ENCODE measurements at regions not wholly inside any gene's neighbourhood (a gene's known extent, or its start where the extent isn't known, plus 50 kb on each side); places are given as distances from the start of the nearest gene placed in this dataset.
A peak's percentile ranks its signal among the peaks of the same experiment; 100 is the strongest.

DNA sequence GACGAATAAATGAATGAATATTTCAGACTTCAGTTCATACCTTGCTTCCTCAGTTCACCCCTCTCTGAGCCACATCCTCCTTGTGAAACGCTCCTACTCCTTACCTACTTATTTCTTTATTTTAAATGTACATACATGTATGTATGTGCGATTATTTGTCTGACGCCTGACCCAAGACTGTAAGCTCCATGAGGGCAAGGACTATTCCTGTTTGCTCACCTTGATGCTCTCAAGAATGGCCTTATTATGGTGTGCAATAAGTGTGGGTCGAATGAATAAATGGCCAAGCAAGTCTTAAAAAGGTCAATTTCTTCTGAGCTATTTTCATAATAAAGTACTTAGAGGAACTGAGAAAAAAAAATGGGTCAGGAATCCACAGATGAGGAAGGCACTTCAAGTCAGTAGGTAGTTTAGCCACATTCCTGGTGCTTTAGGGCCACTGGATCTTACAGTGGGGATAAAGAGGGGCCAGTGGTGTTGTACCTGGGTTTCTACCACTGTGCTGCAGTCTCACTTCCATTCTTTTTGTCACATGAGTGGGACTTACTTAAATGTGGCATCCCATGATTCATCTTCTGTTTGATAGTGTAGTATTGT, 74.7 kb downstream of the SDC1 start:
- FAIRE-seq, result no peak
- no peak for DNase-seq (ENCODE audit: low spot score)

DNA sequence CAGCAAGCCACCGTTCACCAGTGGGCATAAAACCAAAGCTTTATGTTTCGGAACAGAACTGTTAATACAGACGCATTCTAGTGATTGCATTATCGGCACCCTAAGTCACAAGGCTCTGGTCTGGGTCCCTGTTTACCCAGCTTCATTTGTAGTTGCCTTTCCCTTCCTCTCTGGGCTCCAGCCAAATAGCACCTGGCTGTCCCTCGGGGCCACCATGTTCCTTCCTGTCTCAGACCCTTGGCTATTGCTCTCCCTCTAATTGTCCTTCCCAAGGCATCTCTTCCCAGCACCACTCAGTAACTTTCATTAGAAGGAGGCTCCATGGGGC, 75.3 kb downstream of the SDC1 start:
- DNase-seq (ENCODE audit: low spot score) (no peak), FAIRE-seq (no peak)

DNA sequence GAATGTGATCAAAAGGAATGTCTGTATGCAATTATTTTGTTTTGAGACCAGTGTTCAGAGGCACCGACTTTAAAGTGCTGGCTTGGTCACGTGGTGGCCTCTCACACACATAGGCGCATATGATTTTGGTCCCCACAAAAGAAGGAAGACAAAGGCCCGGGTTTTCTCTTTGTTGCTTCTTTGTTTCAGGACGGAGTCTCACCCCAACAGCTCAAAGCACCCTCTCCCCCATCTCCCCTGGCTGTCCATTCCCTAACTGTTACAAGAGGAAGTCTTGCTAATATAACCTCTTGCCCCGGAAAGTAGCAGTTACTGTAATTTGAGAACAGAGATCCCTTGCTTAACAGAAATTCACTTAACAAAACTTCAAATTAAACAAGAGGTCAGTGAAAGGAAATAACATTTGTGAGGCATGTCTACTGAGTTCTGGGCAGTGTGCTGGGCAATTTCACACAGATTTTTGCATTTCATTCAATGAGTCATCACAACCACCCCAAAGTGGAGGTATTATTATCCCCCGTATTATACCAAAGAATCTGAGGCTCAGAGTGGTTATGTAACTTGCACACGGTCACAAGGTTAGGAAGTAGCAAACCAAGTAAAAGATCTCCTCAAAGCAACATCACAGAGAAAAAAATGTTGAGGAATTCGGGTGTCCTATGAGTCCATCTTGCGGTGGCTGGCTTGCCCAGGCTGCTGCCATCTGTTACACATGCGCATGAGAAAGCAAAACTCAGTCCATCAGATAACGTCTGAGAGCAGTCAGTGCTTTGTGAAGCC, 75.8 kb downstream of the SDC1 start:
- FAIRE-seq (no peak), DNase-seq (ENCODE audit: low spot score) (no peak)

DNA sequence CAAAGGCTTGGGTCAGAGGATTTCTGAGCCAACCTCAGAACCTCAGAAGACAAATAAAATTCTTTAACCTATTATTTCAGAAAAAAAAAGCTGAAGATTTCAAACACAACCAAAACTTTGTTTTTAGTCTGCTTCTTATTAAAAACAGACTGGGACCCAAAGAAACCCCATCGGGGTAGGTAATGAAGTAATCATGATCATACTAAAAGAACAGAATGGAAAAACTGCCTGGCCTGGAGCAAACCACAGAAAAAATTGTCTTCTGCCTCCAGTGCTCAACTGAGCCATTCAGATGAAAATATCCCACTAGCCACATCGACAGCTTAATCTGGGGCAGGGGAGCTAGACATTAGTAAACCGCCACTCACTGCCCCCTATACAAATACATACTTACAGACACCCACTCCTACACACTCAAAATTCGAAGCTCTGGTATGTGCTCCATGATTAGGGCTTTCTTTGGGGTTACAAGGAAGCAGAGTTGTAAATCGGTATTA, 76.5 kb downstream of the SDC1 start:
- no peak for FAIRE-seq
- DNase-seq (ENCODE audit: low spot score), result no peak

DNA sequence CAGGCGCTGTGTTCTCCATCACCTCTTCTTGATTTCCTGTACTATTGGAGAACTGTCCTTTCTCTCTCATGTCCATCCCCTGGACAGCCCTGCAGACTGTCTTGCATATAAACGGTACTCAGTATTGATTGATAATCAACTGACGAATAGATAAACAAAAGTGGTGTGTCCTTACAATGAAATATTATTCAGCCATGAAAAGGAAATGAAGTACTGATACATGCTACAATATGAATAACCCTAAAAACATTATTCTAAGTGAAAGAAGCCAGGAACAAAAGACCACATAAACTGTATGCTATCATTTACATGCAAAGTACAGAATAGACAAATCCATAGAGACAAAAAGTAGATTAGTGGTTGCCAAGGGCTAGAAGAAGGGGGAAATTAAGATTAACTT, 77.6 kb downstream of the SDC1 start:
- FAIRE-seq (no peak), DNase-seq (ENCODE audit: low spot score) (no peak)

DNA sequence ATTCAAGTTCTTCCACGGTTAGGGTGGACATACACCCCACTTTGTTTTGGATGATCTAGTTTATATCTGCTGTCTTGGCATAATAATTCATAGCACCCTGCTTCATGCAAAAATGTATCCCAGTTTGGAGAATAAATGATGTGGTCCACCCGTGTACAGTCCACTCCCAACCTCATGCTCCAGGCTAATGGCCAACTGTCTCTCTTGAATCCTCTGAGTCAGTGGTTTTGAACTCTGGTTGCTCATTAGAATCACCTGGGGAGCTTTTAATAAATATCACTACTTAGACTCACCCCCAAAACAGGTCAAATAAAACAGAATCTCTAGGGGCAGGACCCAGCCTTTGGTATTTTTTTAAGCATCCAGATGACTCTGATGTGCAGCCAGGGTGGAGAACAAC, 78.5 kb downstream of the SDC1 start:
- FAIRE-seq, result no peak
- no peak for DNase-seq (ENCODE audit: low spot score)

DNA sequence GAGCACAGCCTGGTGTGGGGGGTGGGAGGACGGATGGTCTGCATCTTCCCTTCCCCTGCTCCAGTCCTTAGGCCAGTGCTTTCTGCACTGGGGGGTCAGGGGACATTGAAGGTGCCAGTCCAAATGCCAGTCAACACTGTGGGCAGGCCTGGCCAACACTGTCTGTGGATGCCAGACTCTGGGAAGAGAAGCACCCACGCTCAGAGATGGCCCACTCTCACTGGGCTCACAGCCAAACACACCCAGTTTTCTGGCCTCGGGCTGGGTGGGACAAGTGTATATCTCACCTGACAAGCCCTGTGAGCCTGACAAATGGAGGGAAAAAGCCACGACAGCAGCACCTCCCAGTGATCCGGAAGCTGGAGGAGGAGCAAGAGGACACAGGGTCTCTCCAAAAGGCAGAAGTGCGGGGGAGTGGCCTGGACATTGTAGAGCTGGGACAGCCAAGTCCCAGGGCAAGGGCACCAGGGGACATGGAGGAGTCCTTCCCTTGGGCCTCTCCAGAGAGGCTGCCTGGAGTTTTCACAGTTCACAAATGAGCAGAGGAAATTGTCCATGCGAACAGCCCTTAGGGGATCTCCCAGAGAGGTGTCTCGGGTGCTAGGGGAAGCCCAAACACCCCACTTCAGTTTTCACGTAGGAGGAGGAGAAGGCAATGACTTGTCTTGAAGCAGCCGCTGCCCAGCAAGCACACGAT, 79.3 kb downstream of the SDC1 start:
- no peak for DNase-seq (ENCODE audit: low spot score)
- FAIRE-seq, result no peak

DNA sequence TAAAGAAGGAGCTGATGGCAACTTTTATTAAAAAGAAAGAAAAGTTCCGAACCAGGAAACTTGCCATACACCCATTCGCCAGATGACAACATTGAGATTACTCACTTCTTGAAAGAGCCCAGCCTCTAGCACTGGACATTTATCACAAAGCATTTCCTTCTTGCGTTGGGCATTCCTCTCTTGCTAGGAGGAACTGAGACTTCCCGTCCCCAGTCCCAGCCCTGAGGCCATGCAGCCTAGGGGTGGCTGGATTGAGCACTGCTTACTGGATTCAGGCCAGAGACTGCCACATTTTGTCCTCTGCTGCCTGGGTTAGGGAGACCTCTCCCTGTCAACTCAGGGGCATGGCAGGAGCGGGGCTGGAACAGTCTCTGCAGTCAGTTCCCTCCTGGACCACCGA, 80.1 kb downstream of the SDC1 start:
- no peak for FAIRE-seq

DNA sequence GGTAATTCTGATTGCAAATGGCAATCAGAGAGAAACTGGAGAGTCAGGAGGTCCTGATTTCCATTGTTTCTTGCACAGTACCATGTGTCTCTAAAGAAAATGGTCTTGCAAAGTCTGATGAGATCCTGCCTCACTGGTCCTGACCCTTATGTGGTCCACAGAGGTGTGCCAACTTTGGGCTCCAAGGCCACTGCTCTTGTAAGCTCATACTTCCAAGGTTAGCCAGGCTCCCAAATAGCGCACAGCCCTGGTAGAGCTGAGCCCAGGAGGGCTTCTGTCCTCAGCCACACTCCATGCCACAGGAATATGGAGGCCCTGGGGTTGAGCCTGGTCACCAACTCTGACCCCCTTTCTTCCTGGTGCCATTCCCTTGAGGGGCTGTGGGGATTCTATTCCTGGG, 80.7 kb downstream of the SDC1 start:
- FAIRE-seq (no peak), DNase-seq (ENCODE audit: low spot score) (no peak)

More for the DNA sequence above, 80.1 kb downstream of the SDC1 start:
- no peak for DNase-seq (ENCODE audit: low spot score)

DNA sequence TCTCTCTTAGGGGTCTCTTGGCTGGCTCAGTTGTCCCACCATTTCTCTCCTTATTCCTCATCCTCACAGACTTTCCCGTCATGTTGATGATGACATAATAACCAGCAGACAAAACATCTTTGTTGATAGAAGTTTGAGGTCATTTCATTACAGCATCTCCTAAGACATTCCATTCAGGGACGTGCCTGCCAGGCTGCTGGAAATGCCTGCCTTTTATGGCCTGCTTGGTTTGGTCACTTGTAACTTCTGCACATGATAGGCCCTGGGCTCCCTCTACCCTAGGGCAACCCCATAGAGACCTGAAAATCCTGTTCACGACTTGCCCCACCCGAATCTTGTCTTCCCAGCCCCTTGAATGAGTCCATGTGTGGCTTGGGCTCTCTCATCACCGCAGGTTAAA, 81.7 kb downstream of the SDC1 start:
- FAIRE-seq (no peak), DNase-seq (ENCODE audit: low spot score) (no peak)

DNA sequence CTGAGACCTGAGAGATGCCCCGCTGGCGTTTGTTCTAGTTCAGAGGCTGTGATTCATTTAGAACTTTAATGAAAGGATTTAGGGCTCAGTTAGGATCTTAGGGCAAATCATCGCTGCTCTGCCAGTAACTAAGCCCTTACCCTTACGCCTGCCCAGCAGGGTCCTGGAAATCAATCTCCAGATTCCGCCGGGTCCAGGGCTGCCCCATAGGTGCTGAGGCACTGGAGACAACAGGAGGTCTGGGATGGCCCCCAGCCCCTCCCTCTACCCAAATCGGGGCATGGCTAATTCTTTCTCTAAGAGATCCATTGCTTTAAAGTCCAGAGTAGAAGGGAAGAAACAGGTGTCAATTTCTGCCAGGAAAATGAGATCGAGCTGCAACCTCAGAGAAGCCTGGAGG, 83.1 kb downstream of the SDC1 start:
- no peak for FAIRE-seq
- no peak for DNase-seq (ENCODE audit: low spot score)

DNA sequence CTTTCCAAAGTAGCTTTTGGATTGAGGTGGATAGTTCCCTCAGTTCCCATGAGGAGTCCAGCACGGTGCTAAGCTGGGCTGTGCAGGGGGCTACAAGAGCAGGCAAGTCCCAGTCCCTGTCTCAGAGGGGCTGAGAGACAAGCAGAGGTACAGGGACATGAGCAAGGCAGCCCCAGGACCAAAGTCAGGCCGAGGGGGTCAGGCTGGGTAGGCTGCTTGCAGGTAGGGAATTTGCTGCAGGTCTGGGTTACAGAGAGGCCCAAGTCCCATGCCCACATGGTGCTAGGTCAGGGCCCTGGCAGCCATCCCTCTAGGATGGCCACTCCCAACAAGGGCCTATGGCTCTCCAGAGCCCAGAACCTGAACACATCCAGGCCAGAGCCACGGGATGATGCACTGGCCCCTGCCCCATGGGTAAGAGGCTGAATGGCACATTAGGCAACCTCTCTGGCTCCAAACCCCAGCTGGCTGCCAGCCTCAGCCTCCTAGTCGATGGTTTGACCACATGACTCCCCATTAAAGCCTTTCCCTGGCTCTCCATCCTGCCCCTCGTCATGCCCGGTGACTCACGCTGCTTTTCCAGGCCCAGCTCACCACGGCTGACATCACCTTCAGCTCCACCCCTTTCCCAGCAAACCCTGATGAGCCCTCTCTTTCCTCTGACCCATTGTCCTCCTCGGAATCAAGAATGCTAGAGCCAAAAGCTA, 83.7 kb downstream of the SDC1 start:
- FAIRE-seq (peak; percentile 62), DNase-seq (ENCODE audit: low spot score) (peak; percentile 95)

DNA sequence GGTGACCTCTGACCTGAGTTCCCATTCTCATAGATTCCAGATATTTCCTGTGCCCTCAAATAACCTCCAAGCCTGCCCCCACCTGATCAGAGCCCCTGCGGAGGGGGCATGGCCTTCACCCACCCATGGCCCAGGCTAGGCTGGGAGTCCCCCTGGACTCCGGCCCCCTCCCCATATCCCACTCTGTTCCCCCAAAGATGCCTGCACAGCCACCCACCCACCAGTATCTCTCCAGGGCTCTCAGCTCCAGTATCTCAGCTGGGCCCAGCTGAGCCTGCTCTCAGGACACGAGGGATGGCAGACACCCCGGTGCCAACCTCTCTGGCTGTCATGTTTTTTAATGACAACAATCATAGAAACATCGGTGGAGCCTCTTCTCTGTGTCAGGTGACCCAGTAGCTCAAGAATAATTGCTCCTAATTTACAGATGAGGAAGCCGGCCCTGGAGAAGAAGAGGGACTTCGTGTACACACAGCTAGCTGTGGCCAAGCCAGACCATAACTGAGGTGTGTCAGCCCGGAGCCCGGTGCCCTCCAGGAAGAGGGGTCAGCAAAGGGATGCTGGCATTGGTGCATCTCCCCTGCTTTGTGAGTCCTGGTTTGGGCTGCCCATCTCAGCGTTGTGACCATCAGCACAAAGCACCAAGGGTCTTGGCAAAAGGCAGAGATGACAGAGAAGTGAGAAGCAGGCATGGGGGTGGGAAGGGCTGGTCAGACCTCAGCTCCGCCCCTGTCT, 84.4 kb downstream of the SDC1 start:
- DNase-seq (ENCODE audit: low spot score) (no peak), FAIRE-seq (no peak)

DNA sequence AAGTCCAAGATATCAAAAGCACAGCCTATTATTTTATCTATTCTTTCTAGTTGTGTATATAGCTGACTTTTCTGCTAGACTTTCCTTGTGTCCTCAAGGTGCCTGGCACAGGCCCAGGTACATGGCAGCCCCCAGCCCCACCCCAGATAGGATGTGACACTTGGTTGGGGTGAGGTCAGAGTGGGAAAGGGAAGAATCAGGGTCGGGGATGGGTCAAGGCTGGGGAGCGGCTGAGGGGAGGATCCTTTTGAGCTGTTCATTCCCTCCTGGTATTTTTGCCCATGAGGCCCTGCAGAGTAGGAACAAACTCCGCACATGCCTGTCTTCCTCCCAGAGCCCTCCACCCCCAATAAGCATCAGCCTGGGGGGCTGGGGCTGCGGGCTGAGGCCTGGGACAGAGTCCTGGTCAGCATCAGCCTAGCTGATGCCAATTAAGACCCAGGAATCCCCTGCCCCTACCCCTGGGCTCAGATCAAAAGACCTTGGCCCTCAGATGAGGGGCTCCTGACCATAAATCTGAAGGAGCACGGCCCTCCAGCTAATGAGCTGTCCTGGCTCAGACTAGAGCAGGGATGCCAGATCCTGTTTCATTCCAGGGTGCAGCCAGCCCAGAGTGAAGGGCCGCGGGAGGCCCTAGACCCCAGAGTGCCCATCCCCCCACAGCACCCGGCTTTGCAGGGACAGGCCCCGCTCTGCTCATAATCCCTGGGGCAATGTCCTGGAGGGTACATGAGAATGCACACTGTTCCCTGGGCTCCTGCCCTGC, 85.3 kb downstream of the SDC1 start:
- DNase-seq (ENCODE audit: low spot score) (no peak), FAIRE-seq (no peak)

DNA sequence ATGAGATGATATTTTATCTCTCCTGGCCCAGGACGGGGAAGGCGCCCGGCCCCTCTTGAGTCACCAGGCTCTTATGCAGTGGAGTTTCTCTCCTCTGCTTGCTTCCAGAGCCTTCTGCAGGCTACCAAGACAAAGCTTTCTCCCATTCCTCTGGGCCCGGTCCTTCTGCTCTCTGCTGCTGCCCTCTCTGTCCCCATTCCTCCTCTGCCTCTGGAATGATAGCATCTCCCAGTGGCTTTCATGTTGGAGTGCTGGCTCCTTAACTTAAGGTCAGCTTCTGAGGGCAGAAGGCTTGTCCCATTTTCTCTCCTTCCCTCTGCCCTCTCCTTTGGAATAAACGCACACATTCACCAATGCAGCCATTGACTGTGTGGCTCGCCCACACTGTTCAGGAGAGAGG, 86.2 kb downstream of the SDC1 start:
- DNase-seq (ENCODE audit: low spot score), result no peak
- peak; percentile 9 for FAIRE-seq

DNA sequence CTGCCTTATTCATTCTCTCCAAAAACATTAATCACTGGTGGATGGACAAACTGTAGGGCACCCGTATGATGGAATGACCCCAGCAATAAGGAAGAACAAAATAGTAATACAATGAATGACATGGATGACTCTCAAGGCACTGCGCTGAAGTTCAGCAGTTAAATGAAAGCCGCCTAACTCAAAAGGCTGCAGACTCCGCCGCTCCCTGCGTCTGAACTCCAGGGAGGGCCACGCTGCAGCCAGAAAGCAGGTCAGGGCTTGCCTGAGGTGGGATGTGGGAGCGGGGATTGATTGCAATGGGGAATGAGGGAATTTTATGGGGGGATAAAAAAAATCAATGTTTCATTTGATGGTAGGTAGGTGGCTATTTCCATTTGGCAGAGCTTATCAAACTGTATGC, 86.5 kb upstream of the LAPTM4A start:
- DNase-seq (ENCODE audit: low spot score), result no peak
- no peak for FAIRE-seq

DNA sequence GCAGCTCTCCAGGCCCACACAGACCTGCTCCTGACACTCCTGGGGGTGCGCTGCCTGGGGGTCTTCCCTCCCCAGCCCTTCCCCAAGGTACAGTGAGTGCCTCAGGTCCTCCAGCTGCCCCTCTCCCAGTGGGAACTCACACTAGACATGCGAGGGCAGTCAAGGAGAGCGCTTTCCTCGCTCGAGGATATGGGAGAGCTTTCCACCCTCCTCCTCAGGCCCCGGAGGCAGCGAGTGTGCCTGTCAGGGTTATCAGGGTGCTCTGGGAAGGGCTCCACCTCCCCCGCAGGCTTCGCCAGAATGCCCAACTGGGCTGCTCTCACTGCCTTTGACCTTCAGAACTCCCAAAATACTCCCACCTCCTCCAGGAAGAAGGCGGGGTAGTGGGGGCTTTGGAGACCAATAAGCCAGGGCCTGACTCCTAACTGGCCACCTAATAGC, 85.7 kb upstream of the LAPTM4A start:
- DNase-seq (ENCODE audit: low spot score) (no peak), FAIRE-seq (no peak)

DNA sequence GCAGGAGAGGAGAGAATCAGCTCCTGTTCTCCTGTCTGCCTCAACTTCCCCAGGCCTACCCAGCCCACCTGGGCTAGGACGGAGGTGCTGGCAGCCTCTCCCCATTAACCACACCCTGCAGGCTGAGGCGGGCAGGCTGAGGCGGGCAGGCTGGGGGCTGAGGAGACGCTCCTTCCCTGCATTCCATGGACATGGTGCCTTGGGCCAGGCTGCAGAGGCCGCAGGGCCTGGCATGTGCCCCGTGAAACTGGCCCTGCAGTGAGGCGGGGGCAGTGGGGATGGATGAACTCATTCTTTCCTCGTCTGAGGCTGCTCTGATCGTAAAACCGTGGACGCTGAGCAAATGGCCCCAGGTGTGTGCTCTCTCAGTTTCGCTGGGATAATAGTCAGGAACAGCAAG, 84.7 kb upstream of the LAPTM4A start:
- DNase-seq (ENCODE audit: low spot score), result no peak
- FAIRE-seq, result no peak

DNA sequence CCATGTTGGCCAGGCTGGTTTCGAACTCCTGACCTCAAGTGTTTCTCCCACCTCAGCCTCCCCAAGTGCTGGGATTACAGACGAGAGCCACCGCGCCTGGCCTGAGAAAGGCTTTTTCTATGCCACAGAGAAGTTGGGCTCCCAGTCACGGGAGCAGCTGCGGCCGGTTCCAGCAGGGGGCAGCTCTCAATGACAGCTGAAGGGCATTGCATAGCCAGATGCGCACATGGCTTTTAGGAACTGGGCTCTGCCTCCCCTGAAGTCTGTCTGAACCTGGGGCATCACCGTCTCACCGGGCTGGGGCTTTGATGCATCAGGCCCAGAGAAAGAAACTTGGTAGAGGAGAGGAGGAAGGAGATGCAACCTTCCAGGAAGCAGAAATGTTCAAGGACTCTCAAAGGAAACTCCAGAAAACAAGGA, 84.2 kb upstream of the LAPTM4A start:
- FAIRE-seq (no peak), DNase-seq (ENCODE audit: low spot score) (peak; percentile 67)

DNA sequence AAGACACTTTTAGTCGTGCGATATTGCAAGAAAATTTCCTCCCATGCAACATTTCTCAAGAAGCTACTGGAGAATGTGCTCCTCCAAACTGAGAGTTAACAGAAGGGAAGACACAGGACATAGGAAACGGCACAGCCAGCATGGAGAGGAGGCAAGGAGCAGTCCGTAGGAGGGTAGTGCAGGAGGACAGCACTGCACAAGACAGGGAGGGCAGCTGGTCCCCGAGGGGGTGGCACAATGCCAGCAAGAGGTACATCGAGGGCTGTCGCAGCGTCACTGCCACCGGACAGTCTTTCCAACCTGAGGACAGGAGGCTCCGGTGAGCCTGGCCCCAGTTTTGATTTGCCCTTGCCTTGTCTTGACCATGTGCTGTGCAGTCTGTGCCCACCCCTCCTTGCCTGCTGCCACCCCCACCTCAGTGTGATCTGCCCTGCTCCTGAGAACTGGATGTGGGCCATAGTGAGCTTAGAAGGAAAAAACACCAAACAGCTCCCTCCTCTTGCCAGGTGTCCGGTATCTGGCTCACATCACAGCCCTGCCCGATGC, 81.6 kb upstream of the LAPTM4A start:
- no peak for FAIRE-seq
- DNase-seq (ENCODE audit: low spot score), result no peak
